GM23338 (cell line): ENCODE measurements at regions not wholly inside any gene's neighbourhood (a gene's known extent, or its start where the extent isn't known, plus 50 kb on each side); places are given as distances from the start of the nearest gene placed in this dataset.

ENCODE experiments used
- CREB1 ChIP-seq: fragments of 250-450 bp; sonication (Bioruptor Pico); IDR thresholded peaks from 2 replicates; pipeline ENCODE4 v1.5.0; 2020; ENCODE audit warnings: low read depth, mild to moderate bottlenecking, moderate library complexity
- EZH2 ChIP-seq: fragments of 200-600 bp; sonication (generic); IDR thresholded peaks from one replicate; pipeline ENCODE4 v1.8.0; 2017; ENCODE audit warnings: antibody characterized with exemption, mild to moderate bottlenecking, low read depth; ENCODE audit not compliant: unreplicated experiment
- EZH2phosphoT487 ChIP-seq: fragments of 200-600 bp; sonication (generic); IDR thresholded peaks from one replicate; pipeline ENCODE4 v1.8.1; 2018; ENCODE audit warnings: antibody characterized with exemption; ENCODE audit not compliant: unreplicated experiment
- NANOG ChIP-seq: IDR thresholded peaks from 2 replicates; pipeline ENCODE4 v1.6.1; 2016; ENCODE audit warnings: antibody characterized with exemption, borderline replicate concordance
- POLR2AphosphoS5 ChIP-seq: IDR thresholded peaks from 2 replicates; pipeline ENCODE4 v1.6.1; 2016; ENCODE audit warnings: antibody characterized with exemption, low read depth
- ZNF114 ChIP-seq: fragments of 250-450 bp; sonication (Bioruptor Pico); IDR thresholded peaks from 2 replicates; pipeline ENCODE4 v1.5.0; 2020; ENCODE audit warnings: mild to moderate bottlenecking, moderate library complexity
- ZNF331 ChIP-seq: fragments of 250-450 bp; sonication (Bioruptor Pico); IDR thresholded peaks from 2 replicates; pipeline ENCODE4 v1.5.0; 2020; ENCODE audit warnings: low read depth, mild to moderate bottlenecking, moderate library complexity
- TF ChIP-seq, protein P1 (sequence below), 2 experiments: fragments of 200-600 bp in 1 of 2; sonication (generic) in 1 of 2; conservative IDR thresholded peaks; 2 replicates each; pipeline versions ENCODE4 v1.5.1 to v1.6.1; 2016 to 2017; ENCODE audit warnings: antibody characterized with exemption in 2 of 2, low read depth in 2 of 2, mild to moderate bottlenecking in 2 of 2, moderate library complexity in 1 of 2
- TF ChIP-seq, protein P2 (sequence below): IDR thresholded peaks from one replicate; pipeline ENCODE4 v1.6.1; 2018; ENCODE audit warnings: antibody characterized with exemption; ENCODE audit not compliant: unreplicated experiment

DNA sequence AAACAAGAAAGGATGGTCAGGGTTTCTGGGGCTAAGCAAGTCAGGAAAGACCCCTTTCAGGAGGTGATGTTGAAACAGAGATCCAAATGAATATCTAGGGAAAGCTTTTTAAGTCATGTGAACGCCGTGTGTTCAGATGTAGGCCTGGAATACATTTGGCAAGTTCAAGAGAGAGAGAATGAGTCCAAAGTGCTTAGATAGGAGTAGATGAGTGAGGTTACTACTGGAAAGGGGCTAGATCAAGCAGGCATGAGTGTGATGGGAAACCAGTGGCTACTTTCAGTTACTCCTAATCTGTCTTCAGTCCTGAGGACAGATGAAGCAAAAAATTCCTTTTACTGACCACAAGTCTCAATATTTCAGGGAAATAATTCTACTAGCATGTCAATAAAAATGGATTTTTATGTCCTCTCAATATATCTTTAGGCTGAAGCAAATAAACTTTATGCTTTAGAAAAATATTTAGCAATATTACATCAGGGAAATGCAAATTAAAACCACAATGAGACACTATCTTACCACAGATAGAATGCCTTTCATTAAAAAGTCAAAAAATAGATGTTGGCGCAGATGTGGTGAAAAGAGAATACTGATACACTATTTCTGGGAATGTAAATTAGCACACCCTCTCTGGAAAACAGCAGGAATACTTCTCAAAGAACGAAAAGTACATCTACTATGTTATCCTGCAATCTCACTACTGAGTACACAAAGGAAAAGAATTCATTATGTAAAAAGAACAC, 1085.0 kb upstream of the TENM4 start:
- TF ChIP-seq, protein P1, sequence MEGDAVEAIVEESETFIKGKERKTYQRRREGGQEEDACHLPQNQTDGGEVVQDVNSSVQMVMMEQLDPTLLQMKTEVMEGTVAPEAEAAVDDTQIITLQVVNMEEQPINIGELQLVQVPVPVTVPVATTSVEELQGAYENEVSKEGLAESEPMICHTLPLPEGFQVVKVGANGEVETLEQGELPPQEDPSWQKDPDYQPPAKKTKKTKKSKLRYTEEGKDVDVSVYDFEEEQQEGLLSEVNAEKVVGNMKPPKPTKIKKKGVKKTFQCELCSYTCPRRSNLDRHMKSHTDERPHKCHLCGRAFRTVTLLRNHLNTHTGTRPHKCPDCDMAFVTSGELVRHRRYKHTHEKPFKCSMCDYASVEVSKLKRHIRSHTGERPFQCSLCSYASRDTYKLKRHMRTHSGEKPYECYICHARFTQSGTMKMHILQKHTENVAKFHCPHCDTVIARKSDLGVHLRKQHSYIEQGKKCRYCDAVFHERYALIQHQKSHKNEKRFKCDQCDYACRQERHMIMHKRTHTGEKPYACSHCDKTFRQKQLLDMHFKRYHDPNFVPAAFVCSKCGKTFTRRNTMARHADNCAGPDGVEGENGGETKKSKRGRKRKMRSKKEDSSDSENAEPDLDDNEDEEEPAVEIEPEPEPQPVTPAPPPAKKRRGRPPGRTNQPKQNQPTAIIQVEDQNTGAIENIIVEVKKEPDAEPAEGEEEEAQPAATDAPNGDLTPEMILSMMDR (conservative IDR thresholded peaks at IDR 0.05; ENCODE audit: low read depth in 2 of 2), result no peak
- TF ChIP-seq EZH2 (no peak), POLR2AphosphoS5 (no peak), CREB1 (CRISPR knock-in tag) (no peak), ZNF114 (CRISPR knock-in tag) (no peak), NANOG (no peak), EZH2phosphoT487 (no peak), ZNF331 (no peak)
- TF ChIP-seq, protein P2, sequence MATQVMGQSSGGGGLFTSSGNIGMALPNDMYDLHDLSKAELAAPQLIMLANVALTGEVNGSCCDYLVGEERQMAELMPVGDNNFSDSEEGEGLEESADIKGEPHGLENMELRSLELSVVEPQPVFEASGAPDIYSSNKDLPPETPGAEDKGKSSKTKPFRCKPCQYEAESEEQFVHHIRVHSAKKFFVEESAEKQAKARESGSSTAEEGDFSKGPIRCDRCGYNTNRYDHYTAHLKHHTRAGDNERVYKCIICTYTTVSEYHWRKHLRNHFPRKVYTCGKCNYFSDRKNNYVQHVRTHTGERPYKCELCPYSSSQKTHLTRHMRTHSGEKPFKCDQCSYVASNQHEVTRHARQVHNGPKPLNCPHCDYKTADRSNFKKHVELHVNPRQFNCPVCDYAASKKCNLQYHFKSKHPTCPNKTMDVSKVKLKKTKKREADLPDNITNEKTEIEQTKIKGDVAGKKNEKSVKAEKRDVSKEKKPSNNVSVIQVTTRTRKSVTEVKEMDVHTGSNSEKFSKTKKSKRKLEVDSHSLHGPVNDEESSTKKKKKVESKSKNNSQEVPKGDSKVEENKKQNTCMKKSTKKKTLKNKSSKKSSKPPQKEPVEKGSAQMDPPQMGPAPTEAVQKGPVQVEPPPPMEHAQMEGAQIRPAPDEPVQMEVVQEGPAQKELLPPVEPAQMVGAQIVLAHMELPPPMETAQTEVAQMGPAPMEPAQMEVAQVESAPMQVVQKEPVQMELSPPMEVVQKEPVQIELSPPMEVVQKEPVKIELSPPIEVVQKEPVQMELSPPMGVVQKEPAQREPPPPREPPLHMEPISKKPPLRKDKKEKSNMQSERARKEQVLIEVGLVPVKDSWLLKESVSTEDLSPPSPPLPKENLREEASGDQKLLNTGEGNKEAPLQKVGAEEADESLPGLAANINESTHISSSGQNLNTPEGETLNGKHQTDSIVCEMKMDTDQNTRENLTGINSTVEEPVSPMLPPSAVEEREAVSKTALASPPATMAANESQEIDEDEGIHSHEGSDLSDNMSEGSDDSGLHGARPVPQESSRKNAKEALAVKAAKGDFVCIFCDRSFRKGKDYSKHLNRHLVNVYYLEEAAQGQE, result no peak
